NCI-H1105 (cell line): ENCODE measurements at regions not wholly inside any gene's neighbourhood (a gene's known extent, or its start where the extent isn't known, plus 50 kb on each side); places are given as distances from the start of the nearest gene placed in this dataset.

Source experiments
- DNase-seq: peaks from one replicate; lab custom pipeline; 2025; lab: John Stamatoyannopoulos, UW

DNA sequence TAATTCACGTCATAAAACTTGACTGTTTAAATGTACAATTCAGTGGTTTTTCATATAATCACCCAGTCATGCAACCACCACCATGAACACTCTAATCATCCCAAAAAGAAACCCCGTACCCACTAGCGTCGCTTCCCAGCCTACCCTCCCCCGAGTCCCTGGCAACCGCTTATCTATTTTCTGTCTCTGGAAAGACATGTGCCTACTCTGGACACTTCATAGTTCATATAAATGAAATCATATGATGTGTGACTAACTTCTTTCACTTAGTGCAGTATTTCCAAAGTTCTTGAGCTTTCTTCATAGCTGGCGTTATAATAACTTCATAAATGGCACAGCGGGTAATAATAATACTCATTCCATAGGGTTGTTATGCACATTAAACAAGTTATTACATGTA is 215.2 kb downstream of the MYLK4 start:
- DNase-seq = no peak

- DNase-seq = no peak
Measured at GRCh38 chr6:2534406-2535042, 216.2 kb downstream of the MYLK4 start.

- DNase-seq = no peak
Measured at GRCh38 chr6:2531426-2532215, 219.1 kb downstream of the MYLK4 start.

DNA sequence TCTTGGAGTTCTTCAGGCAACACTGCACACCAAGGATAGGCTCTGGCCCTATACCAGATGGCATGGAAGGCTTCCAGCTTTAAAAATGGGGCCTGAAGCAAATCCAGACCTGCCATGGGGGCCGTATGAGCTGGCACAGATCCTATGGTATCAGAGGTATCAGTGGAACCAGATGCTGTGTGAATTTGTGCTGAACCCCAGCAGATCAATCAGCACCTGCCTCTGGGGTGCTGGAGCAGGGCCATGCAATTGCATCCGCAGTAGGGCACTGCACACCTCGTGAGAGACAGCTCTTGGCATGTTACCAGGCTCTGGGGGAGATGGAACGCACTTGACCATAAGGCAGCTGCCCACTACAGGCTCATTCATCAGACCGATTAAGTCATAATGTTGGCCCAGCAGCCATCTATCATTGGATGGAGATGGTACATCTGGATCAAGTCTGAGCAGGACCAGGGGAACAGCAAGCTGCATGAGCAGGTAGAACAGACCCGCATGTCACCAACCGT is 221.5 kb downstream of the MYLK4 start:
- DNase-seq = peak; percentile 97

GRCh38 chr6:2528156-2528555 is 222.6 kb downstream of the MYLK4 start:
- no peak for DNase-seq

GRCh38 chr6:2526766-2527165 is 224.0 kb downstream of the MYLK4 start:
- no peak for DNase-seq

DNA sequence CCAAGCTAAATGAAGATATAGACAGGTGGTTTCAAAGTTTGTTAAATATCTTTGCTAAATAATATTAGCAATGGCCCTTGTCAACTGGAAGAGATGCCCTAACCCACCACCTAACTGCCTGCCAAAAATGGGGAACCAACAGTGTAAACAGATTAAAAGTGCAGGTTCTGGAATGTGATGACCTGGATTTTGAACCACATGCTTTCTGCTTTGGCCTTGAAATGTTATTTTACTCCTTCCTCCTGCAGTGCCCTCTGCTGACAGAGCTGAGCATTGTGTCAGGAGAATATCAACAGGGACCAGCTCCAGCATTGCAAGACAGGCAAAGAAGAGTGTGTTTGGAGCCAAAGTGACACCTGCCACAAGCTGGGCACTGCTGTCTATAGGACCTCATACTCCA is 226.6 kb downstream of the MYLK4 start:
- no peak for DNase-seq

DNA sequence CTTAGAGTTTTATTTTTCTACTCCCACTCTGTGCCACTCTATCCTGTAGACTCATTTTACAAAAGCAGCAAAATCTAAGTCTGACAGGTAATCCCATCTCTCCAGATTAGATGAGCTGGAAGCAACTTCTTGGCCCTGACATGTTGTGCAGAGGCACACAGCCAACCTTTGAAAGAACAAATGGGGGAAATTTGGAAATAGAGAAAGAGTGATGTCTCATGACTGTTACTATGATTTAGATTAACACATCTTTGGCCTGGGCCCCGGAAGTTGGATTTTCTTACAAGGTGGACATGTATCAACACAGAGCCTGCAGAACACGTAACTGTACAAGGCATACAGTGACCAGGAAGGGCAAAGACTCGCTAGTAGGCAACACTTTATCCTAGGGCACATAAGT is 227.7 kb downstream of the MYLK4 start:
- no peak for DNase-seq

DNA sequence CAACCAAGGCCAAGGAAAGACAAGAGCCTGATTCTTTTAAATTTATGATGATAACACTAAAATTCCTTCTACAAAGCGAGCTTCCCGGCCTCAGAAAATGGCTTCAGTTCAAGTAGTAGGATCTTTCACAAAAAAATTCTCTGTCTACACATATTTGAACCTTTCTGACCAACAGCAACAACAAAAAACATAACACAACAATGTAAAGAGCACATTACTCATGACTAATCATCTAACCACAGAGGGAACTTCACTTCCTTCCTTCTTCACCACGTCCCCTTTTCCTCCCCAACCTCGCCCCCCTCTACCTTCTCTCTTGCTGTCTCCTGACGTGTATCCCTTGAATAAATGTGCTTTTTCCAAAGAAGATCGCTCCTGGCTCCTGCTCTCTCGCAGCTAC is 228.2 kb downstream of the MYLK4 start:
- DNase-seq = no peak

DNA sequence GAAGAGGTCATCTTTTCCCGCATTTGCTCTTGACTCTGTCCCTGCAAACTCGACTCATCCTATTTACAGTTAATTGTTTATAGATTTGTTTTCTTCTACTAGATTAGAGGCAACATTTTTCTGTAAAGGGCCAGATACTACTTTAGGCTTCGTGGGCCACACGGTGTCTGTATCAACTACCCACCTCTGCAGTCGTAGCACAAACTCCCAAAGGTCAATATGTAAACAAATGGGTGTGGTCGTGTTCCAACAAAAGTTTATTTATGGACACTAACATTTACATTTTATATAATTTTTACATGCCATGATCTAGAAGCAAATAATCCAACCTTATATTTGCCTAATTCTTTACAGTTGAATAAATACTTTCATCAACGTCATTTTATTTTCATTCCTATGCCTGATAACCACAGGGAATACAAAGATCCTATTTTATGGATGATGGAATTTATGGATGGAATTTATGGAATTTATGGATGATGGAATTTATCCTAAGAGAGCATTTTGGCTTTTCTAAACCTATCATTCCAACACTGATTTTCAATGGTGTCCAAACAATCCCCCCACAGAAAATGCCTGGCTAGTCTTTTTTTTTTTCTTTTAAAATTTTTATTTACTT is 232.8 kb downstream of the MYLK4 start:
- DNase-seq = no peak

GRCh38 chr6:2517401-2517800 is 233.3 kb downstream of the MYLK4 start:
- DNase-seq = no peak

GRCh38 chr6:2516059-2516458 is 234.7 kb downstream of the MYLK4 start:
- no peak for DNase-seq

DNA sequence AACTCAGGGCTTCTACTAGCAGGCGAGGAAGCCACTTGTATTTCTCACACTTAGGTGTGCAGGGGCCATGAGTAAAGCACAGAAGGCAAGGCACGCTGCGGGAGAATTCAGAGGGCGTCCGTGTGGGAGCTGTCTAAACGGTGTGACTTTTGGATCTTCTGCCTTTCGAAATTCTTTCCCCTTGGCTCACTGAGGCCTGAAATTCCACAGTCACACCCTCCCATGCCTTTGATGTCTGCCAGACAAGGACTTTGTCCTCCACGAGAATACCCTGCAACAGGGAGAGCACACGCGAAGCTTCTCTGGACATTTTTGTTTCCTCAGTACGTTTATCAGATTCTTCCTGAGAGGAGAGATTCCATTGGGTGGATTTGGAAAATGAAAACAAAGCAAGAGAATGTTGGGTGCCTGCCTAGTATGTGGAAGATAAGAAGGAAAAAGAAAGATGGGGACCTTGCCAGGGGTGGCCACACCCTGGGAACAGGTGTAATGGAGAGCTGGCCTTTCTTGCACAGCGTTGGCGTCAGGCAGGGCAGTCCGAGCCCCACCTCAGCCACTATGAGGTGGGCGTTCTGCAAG is 235.7 kb downstream of the MYLK4 start:
- no peak for DNase-seq

GRCh38 chr6:2512802-2513201 is 237.9 kb downstream of the MYLK4 start:
- no peak for DNase-seq

DNA sequence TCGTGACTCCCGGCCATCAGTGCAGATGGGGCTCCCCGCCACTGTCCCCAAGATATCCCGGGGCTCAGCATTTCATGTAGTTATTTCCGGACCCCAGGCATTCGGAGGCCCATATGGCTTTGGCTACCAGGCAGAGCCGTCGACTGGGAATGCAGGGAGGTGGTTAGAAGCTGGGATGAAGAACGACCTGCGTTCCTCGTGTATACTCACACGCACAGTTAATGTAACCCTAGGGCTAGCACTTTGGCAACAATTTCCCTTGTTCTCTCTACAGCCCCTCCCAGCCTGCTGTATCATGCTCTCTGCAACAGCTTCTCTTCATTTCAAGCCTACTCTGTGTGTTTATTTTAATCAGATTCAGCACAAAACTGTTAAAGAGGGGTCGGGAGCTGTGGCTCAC is 240.4 kb downstream of the MYLK4 start:
- DNase-seq = no peak

DNA sequence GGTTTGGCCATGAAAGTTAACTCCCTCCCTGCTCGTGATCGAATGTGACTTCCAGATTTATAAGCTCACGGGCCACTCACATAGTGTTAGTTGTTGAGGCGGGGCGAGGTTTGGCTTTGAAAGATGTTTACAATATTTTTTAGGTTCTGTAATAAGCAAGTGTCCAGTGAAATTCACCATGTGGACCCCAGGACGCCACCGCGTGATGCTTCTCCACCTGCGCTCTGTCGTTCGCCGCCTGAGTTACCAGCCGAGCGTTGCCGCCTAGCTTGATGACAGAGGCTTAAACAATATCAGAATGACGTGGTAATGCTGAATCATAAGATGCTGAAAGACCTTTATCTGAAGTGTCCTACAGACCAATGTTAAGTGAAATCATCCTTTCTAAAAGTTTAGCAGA is 241.0 kb downstream of the MYLK4 start:
- DNase-seq = no peak

DNA sequence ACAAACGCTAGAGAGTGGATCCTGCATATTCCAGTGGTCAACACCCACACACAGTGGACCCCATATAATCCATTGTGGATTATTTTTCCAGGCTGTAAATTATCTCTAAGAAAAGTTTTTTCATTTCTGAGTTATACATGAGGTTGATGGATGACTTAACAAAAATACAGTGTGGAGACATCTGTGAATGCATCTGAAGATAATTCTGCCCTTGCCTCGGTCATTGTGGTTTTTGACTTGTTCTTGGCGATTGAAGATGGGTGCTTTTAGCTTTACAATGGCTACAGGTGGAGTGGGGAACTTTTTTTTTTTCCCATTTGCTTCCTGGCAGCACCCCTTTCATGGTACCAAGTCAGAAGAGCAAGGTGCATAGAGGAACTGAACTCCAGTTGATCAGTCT is 242.7 kb downstream of the MYLK4 start:
- DNase-seq = no peak

DNA sequence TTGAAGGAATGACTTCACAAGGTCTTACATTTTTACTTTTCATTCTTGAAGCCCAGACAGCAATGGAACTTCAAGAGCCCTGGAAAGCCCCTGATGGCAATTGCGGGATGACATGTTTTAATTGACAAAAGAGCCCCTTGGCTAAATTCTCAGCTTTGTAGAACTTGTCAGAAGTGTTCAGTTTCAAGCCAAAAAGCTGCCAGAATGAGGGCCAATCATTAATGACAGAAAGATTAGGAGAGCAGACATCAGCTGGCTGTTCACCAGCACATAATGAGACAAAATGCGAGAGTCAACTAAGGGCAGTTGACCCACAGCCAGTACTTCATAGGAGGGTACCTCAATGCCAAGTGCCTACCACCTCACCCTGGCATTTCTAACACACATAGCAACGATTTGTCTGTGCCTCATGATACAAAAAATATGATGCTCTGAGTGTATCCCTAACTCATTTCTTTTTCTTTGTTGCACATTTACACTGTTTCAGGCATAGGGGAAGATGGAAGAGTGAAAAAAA is 243.1 kb downstream of the MYLK4 start:
- no peak for DNase-seq

DNA sequence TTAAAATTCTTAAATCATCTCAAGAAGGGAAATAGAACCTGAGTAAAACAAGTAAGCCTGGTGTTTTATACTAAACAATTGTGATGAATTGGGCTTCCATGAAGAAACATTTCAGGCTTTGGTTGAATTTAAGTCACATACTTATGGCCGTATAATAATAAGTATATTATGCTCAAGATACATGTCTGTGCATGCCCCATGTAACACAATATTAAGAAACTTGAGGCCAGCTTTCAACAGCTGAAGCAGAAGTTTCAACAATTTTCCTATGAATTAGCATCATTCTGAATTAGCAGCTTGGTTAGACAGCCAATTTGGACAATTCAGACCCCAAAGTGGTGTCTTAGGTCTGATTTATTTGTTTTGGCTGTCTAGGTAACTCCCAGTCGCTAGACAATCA is 243.7 kb downstream of the MYLK4 start:
- no peak for DNase-seq

DNA sequence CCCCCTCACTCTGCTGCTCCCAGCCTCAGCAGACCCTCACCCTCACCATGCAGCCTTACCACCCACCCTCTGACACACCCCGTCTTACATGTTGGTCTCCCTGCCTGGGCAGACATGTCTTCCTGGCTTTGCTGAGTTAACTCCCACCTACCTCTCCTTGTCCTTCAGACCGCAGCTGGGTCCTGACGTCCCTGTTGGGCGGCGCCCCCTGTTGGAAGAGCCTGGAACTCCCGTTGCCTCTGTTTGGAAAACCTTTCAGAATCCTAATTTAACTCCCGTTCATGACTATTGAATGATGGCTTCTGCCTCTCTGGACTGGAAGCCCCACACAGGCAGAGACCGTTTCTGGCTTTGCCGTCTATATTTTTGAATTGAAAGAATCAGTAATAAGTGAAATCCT is 245.1 kb downstream of the MYLK4 start:
- DNase-seq = no peak

DNA sequence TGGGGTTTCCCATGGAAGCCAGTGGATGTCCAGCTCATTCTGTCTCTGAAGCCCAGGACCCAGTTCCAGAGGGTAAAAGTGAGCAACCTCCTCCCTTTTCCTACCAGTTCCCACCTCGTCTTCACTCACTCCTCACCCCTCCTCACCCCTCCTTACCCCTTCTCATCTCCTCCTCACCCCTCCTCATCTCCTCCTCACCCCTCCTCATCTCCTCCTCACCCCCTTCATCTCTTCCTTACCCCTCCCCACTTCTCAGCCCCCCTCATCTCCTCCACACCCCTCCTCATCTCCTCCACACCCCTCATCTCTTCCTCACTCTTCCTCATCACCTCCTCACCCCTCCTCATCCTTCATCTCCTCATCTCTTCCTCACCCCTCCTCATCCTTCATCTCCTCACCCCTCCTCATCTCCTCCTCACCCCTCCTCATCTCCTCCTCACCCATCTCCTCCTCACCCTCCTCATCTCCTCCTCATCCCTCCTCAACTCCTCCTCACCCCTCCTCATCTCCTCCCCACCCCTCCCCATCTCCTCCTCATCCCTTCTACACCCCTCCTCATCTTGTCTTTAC is 246.1 kb downstream of the MYLK4 start:
- no peak for DNase-seq

- no peak for DNase-seq
Measured at GRCh38 chr6:2503816-2504494, 246.8 kb downstream of the MYLK4 start.
